SK-N-MC (cell line): ENCODE measurements at regions not wholly inside any gene's neighbourhood (a gene's known extent, or its start where the extent isn't known, plus 50 kb on each side); places are given as distances from the start of the nearest gene placed in this dataset.

Experiments used
- DNase-seq: peaks from one replicate; pipeline ENCODE4 v3.0.0-alpha.2; 2011; ENCODE audit warnings: low read depth, low spot score
- H3K27ac ChIP-seq: fragments of 200-600 bp; sonication (generic); 2 replicates; pipeline ENCODE4 v1.5.1; 2016; ENCODE audit warnings: mixed run types
- H3K36me3 ChIP-seq: fragments of 200-600 bp; sonication (generic); 2 replicates; pipeline ENCODE4 v1.6.1; 2017; ENCODE audit warnings: antibody characterized with exemption, low read length, mixed read lengths; ENCODE audit not compliant: insufficient read depth
- H3K4me3 ChIP-seq: fragments of 200-600 bp; sonication (generic); 2 replicates; pipeline ENCODE4 v1.5.1; 2016
- H3K9ac ChIP-seq: fragments of 200-600 bp; sonication (generic); 2 replicates; pipeline ENCODE4 v1.8.0; 2017; ENCODE audit warnings: mixed run types, mixed read lengths; ENCODE audit not compliant: insufficient read length
- H3K9me3 ChIP-seq: fragments of 200-600 bp; sonication (generic); 2 replicates; pipeline ENCODE4 v1.6.1; 2017; ENCODE audit warnings: low read depth, mild to moderate bottlenecking, antibody characterized with exemption, low read length, moderate library complexity, mixed read lengths
- EZH2 ChIP-seq: fragments of 200-600 bp; sonication (generic); IDR thresholded peaks from one replicate; pipeline ENCODE4 v1.6.1; 2017; ENCODE audit warnings: antibody characterized with exemption
- FOXP2 ChIP-seq: optimal IDR thresholded peaks from 2 replicates; pipeline ENCODE3; 2011; ENCODE audit warnings: mild to moderate bottlenecking, moderate library complexity; ENCODE audit not compliant: insufficient read depth; ENCODE audit errors: extremely low read length, control extremely low read depth
- POLR2AphosphoS5 ChIP-seq: IDR thresholded peaks from 2 replicates; pipeline ENCODE4 v1.6.1; 2012; ENCODE audit warnings: mild to moderate bottlenecking, low read depth, low read length, borderline replicate concordance

GRCh38 chr5:118605761-118606160, 382.6 kb downstream of the DTWD2 start:
- TF ChIP-seq FOXP2 = no peak
- no peak for TF ChIP-seq POLR2AphosphoS5
- no peak for TF ChIP-seq EZH2
- no peak for DNase-seq
- Histone ChIP-seq H3K4me3 (no peak overlapping the region), H3K36me3 (no peaks in the 10 kb centered on the region), H3K9me3 (no peaks in the 10 kb centered on the region), H3K9ac (no peak overlapping the region), H3K27ac (no peak overlapping the region)

- TF ChIP-seq POLR2AphosphoS5 (no peak), EZH2 (no peak), FOXP2 (no peak)
- no peak for DNase-seq
- H3K36me3 ChIP-seq = no peaks in the 10 kb centered on the region
- no peak overlapping the region for H3K4me3 ChIP-seq
- no peaks in the 10 kb centered on the region for H3K9me3 ChIP-seq
- H3K9ac ChIP-seq = no peak overlapping the region
- H3K27ac ChIP-seq = no peak overlapping the region
Measured at GRCh38 chr5:118604106-118604505, 384.2 kb downstream of the DTWD2 start.

GRCh38 chr5:118603278-118603677, 385.1 kb downstream of the DTWD2 start:
- TF ChIP-seq EZH2 (no peak), FOXP2 (no peak), POLR2AphosphoS5 (no peak)
- no peak overlapping the region for H3K9ac ChIP-seq
- no peaks in the 10 kb centered on the region for H3K9me3 ChIP-seq
- H3K27ac ChIP-seq = no peak overlapping the region
- no peak for DNase-seq
- no peaks in the 10 kb centered on the region for H3K36me3 ChIP-seq
- H3K4me3 ChIP-seq = no peak overlapping the region

- H3K9ac ChIP-seq = no peak overlapping the region
- H3K4me3 ChIP-seq = no peak overlapping the region
- no peak for DNase-seq
- no peak overlapping the region for H3K27ac ChIP-seq
- H3K9me3 ChIP-seq = no peaks in the 10 kb centered on the region
- TF ChIP-seq EZH2 = no peak
- TF ChIP-seq FOXP2 = no peak
- TF ChIP-seq POLR2AphosphoS5 = no peak
- H3K36me3 ChIP-seq = no peaks in the 10 kb centered on the region
Measured at GRCh38 chr5:118598311-118598710, 390.0 kb downstream of the DTWD2 start.

- no peak for DNase-seq
- TF ChIP-seq EZH2 = no peak
- no peak for TF ChIP-seq POLR2AphosphoS5
- TF ChIP-seq FOXP2 = no peak
- H3K9ac ChIP-seq = no peak overlapping the region
- no peaks in the 10 kb centered on the region for H3K36me3 ChIP-seq
- no peaks in the 10 kb centered on the region for H3K9me3 ChIP-seq
- H3K4me3 ChIP-seq = no peak overlapping the region
- no peak overlapping the region for H3K27ac ChIP-seq
Measured at GRCh38 chr5:118597543-118597942, 390.8 kb downstream of the DTWD2 start.

- no peak for DNase-seq
- H3K9ac ChIP-seq = no peak overlapping the region
- no peaks in the 10 kb centered on the region for H3K9me3 ChIP-seq
- no peak overlapping the region for H3K27ac ChIP-seq
- H3K4me3 ChIP-seq = no peak overlapping the region
- H3K36me3 ChIP-seq = no peaks in the 10 kb centered on the region
- TF ChIP-seq EZH2 = no peak
- no peak for TF ChIP-seq POLR2AphosphoS5
Measured at GRCh38 chr5:118596255-118596654, 392.1 kb downstream of the DTWD2 start.

GRCh38 chr5:118593003-118593328, 395.4 kb downstream of the DTWD2 start:
- Histone ChIP-seq H3K4me3 (no peak overlapping the region), H3K9ac (no peak overlapping the region), H3K9me3 (no peaks in the 10 kb centered on the region), H3K36me3 (no peaks in the 10 kb centered on the region), H3K27ac (no peak overlapping the region)
- no peak for DNase-seq
- TF ChIP-seq POLR2AphosphoS5 (no peak), EZH2 (no peak), FOXP2 (no peak)

- no peak overlapping the region for H3K4me3 ChIP-seq
- no peak overlapping the region for H3K27ac ChIP-seq
- no peak overlapping the region for H3K9ac ChIP-seq
- no peak for DNase-seq
- H3K9me3 ChIP-seq = no peaks in the 10 kb centered on the region
- no peaks in the 10 kb centered on the region for H3K36me3 ChIP-seq
- no peak for TF ChIP-seq POLR2AphosphoS5
- TF ChIP-seq FOXP2 = no peak
- TF ChIP-seq EZH2 = no peak
Measured at GRCh38 chr5:118592229-118593002, 395.9 kb downstream of the DTWD2 start.

GRCh38 chr5:118590806-118591205, 397.5 kb downstream of the DTWD2 start:
- no peak overlapping the region for H3K4me3 ChIP-seq
- no peak for DNase-seq
- H3K9me3 ChIP-seq = no peaks in the 10 kb centered on the region
- no peak overlapping the region for H3K9ac ChIP-seq
- TF ChIP-seq POLR2AphosphoS5 (no peak), FOXP2 (no peak), EZH2 (no peak)
- H3K27ac ChIP-seq = no peak overlapping the region
- no peaks in the 10 kb centered on the region for H3K36me3 ChIP-seq
